Upper lobe of right lung (tissue), 1 donor: ENCODE measurements at regions not wholly inside any gene's neighbourhood (a gene's known extent, or its start where the extent isn't known, plus 50 kb on each side); places are given as distances from the start of the nearest gene placed in this dataset.

ENCODE experiments used
- ATAC-seq: fragments of 200-7000 bp; cut with Tn5 transposase; one replicate; pipeline ENCODE4 v1.9.1; 2020; ENCODE audit warnings: mild to moderate bottlenecking, moderate library complexity
- DNase-seq: peaks from one replicate; pipeline ENCODE4 v3.0.0-alpha.2; 2020
- H3K27ac ChIP-seq: fragments of 200-600 bp; one replicate; pipeline ENCODE4 v1.8.0; 2022
- H3K27me3 ChIP-seq: fragments of 200-600 bp; one replicate; pipeline ENCODE4 v1.8.0; 2022; ENCODE audit warnings: mild to moderate bottlenecking
- H3K36me3 ChIP-seq: fragments of 200-600 bp; one replicate; pipeline ENCODE4 v1.8.0; 2022
- H3K4me1 ChIP-seq: fragments of 200-600 bp; one replicate; pipeline ENCODE4 v1.8.0; 2022
- H3K4me3 ChIP-seq: fragments of 200-600 bp; one replicate; pipeline ENCODE4 v1.8.0; 2022; ENCODE audit warnings: mild to moderate bottlenecking
- H3K9me3 ChIP-seq: fragments of 200-600 bp; one replicate; pipeline ENCODE4 v1.8.0; 2022
- intact Hi-C: fragments of 100-400 bp; cut with DNase I; formaldehyde crosslinking; loops from one replicate; pipeline ENCODE4 v1.11.0; 2022
- TF ChIP-seq, protein P1 (sequence below): fragments of 200-600 bp; IDR thresholded peaks from one replicate; pipeline ENCODE4 v1.8.0; 2022; ENCODE audit warnings: antibody characterized with exemption
- donor health status: DM: no; HTN: yes; CAD: no; lungs with severe emphysema.

DNA sequence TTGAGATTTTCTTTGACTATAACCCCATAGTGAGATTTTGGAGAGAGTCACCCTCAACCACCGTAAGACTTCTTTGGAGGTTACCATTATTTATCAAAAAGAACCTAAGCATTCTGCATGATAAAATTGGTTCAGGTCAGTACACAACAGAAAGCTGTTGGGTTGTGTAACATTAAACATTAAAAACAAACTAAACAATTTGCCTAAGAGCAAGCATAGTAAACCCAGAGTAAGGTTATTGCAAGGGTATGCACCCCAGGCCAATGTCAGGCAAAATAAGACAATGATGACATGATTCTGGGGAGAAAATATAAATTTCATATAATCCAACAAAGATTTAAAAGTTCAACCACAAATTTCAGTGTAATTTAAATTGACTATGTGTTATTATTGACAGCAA lies 472.4 kb downstream of the SH2D1A start:
- TF ChIP-seq, protein P1, sequence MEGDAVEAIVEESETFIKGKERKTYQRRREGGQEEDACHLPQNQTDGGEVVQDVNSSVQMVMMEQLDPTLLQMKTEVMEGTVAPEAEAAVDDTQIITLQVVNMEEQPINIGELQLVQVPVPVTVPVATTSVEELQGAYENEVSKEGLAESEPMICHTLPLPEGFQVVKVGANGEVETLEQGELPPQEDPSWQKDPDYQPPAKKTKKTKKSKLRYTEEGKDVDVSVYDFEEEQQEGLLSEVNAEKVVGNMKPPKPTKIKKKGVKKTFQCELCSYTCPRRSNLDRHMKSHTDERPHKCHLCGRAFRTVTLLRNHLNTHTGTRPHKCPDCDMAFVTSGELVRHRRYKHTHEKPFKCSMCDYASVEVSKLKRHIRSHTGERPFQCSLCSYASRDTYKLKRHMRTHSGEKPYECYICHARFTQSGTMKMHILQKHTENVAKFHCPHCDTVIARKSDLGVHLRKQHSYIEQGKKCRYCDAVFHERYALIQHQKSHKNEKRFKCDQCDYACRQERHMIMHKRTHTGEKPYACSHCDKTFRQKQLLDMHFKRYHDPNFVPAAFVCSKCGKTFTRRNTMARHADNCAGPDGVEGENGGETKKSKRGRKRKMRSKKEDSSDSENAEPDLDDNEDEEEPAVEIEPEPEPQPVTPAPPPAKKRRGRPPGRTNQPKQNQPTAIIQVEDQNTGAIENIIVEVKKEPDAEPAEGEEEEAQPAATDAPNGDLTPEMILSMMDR: no peak
- H3K4me3 ChIP-seq: no peak overlapping the region
- H3K27me3 ChIP-seq: no peaks in the 10 kb centered on the region
- no peak for DNase-seq
- intact Hi-C loops: no loop called here
- H3K4me1 ChIP-seq: no peaks in the 10 kb centered on the region
- H3K36me3 ChIP-seq: no peaks in the 10 kb centered on the region
- H3K9me3 ChIP-seq: no peaks in the 10 kb centered on the region
- no peak for ATAC-seq
- no peak overlapping the region for H3K27ac ChIP-seq

DNA sequence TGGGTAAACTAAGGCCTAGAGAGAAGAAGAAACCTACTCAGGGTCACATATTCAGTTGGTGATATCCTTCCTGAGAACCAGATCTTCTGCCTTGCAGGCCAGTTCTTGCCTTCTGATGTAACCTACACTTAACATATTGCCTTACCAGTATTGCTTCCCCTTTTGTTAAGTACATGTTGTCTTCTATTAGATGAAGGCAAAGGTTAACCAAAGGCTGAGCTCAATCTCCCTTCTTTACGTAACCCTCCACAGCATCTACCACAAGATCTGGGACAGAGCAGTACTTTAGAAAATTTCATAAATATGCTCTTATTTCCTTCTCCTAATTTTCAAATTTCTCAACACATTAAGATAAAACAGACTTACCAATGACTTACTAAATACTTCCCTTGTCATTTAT lies 474.4 kb downstream of the SH2D1A start:
- ATAC-seq: peak; percentile 17
- intact Hi-C loops: no loop called here

DNA sequence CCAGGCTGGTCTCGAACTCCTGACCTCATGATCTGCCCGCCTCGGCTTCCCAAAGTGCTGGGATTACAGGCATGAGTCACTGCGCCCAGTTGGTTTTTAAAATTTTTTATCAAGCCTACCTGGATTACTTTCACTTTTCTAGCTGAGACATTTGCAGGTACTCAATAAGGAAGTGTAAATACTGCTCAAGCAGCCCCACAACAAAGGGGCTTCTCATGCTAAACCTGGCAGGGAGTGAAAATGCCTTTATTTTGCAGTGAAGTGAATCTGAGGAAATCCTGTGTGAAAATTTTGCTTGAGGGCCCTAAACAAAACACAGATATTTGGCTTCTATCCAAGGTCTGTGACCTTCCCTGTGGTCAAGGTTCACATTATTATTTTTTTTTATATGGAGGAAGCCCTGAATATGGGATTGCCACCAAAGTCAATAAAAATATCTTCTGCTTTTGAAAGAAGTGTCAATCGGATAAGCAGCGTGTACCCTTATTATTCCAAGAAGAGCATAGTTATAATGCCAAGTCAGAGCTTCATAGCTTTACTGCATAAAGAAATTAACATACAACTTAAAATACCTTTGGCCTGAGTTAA lies 481.0 kb downstream of the SH2D1A start:
- Histone ChIP-seq H3K4me1 (no peaks in the 10 kb centered on the region), H3K27me3 (no peaks in the 10 kb centered on the region), H3K27ac (no peak overlapping the region), H3K9me3 (no peaks in the 10 kb centered on the region), H3K4me3 (no peak overlapping the region), H3K36me3 (no peaks in the 10 kb centered on the region)
- intact Hi-C loops: no loop called here
- TF ChIP-seq, protein P1: no peak
- DNase-seq (no peak), ATAC-seq (no peak)

More for the DNA sequence above, 474.4 kb downstream of the SH2D1A start:
- H3K27ac ChIP-seq: no peak overlapping the region
- H3K27me3 ChIP-seq: no peaks in the 10 kb centered on the region
- DNase-seq: no peak
- H3K36me3 ChIP-seq: no peaks in the 10 kb centered on the region
- no peaks in the 10 kb centered on the region for H3K4me1 ChIP-seq
- H3K9me3 ChIP-seq: no peaks in the 10 kb centered on the region
- TF ChIP-seq, protein P1: no peak
- H3K4me3 ChIP-seq: no peak overlapping the region

DNA sequence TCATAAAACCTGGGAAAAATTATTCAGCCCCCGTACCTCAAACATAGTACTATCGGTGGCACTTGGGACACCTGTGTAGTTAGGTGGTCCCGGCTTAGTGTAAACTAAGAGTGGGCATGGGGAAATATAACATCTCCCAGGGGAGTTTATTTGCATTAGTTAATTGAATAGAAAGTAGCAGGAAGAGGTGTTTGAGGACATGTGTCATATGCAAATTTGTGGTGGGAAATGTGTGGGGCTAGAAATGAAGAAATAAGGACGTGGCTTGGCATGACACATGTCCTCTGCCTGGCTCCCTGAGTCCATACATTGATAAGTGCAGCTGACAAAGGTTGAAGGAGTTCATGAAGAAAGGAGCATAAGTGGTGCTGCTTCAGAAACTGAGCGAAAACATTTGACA lies 483.6 kb downstream of the SH2D1A start:
- H3K9me3 ChIP-seq: no peaks in the 10 kb centered on the region
- H3K27me3 ChIP-seq: no peaks in the 10 kb centered on the region
- ATAC-seq (no peak), DNase-seq (no peak)
- H3K27ac ChIP-seq: no peak overlapping the region
- TF ChIP-seq, protein P1: no peak
- H3K4me3 ChIP-seq: no peak overlapping the region
- intact Hi-C loops: no loop called here
- no peaks in the 10 kb centered on the region for H3K36me3 ChIP-seq
- H3K4me1 ChIP-seq: no peaks in the 10 kb centered on the region

DNA sequence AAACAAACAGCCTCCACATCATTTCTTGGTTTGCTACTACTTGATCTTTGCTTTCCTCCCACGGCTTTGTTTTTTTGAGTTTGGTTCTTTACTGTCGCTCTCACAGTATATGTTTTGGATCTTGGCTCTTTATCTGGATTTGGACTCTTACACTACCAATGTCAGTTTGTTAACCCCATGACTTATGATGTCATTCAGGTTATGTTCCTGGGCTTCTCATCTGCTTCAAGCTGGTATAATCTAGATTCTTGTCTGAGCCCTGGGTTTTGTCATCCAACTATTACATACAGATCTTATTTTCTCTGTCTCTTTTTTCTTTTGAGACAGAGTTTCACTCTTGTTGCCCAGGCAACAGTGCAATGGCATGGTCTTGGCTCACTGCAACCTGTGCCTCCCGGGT lies 482.9 kb upstream of the TEX13C start:
- DNase-seq (no peak), ATAC-seq (no peak)
- Histone ChIP-seq H3K36me3 (no peaks in the 10 kb centered on the region), H3K9me3 (no peaks in the 10 kb centered on the region), H3K27me3 (no peaks in the 10 kb centered on the region), H3K27ac (no peak overlapping the region), H3K4me3 (no peak overlapping the region), H3K4me1 (no peaks in the 10 kb centered on the region)
- TF ChIP-seq, protein P1: no peak
- intact Hi-C loops: no loop called here

DNA sequence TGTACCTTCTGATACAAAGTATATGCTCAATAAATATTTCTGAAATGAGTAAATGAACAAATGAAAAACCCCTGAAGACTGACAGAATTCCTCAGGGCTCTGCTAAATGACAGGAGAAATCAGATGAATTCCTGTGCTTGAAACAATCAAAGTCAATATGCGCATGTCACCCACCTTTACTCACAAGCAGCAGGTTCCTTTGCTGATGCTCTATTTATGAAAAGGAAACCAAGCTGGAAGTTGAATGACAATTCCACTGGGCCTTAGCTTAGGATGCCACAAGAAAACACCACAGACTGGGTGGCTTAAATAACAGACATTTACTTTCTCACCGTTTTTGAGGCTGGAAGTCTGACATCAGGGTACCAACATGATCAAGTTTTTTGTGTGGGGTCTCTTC lies 477.5 kb upstream of the TEX13C start:
- H3K4me3 ChIP-seq: no peak overlapping the region
- no peaks in the 10 kb centered on the region for H3K36me3 ChIP-seq
- DNase-seq: no peak
- H3K27ac ChIP-seq: no peak overlapping the region
- no peaks in the 10 kb centered on the region for H3K9me3 ChIP-seq
- intact Hi-C loops: no loop called here
- ATAC-seq: no peak
- H3K27me3 ChIP-seq: no peaks in the 10 kb centered on the region
- TF ChIP-seq, protein P1: no peak
- no peaks in the 10 kb centered on the region for H3K4me1 ChIP-seq
